ENCODE measurements at regions not wholly inside any gene's neighbourhood (a gene's known extent, or its start where the extent isn't known, plus 50 kb on each side); places are given as distances from the start of the nearest gene placed in this dataset.

DNA sequence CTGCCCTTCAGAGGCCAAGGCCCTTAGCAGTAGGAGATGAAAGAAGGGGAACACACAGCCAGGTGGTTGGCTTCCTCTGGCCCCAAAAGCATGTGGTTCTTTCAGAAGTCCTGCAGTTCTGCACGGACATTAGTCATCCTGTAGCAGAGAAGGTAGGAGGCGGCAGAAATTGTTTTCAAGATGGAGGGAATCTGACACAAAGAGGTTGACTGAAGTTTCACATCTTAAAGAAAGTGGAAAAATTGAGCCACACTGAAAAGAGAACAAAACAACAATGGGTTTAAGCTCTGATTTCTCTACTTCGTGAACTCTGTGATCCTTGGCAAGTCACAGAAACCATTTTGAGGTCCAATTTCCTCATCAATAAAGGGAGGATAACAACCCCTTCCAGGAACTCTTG lies 125.3 kb upstream of the DNAH14 start:
- TF ChIP-seq, protein P1, sequence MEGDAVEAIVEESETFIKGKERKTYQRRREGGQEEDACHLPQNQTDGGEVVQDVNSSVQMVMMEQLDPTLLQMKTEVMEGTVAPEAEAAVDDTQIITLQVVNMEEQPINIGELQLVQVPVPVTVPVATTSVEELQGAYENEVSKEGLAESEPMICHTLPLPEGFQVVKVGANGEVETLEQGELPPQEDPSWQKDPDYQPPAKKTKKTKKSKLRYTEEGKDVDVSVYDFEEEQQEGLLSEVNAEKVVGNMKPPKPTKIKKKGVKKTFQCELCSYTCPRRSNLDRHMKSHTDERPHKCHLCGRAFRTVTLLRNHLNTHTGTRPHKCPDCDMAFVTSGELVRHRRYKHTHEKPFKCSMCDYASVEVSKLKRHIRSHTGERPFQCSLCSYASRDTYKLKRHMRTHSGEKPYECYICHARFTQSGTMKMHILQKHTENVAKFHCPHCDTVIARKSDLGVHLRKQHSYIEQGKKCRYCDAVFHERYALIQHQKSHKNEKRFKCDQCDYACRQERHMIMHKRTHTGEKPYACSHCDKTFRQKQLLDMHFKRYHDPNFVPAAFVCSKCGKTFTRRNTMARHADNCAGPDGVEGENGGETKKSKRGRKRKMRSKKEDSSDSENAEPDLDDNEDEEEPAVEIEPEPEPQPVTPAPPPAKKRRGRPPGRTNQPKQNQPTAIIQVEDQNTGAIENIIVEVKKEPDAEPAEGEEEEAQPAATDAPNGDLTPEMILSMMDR (IDR thresholded peaks at IDR 0.05): no peak
- no peak for TF ChIP-seq POLR2A (IDR thresholded peaks at IDR 0.05)
